ENCODE measurements at regions not wholly inside any gene's neighbourhood (a gene's known extent, or its start where the extent isn't known, plus 50 kb on each side); places are given as distances from the start of the nearest gene placed in this dataset.

DNA sequence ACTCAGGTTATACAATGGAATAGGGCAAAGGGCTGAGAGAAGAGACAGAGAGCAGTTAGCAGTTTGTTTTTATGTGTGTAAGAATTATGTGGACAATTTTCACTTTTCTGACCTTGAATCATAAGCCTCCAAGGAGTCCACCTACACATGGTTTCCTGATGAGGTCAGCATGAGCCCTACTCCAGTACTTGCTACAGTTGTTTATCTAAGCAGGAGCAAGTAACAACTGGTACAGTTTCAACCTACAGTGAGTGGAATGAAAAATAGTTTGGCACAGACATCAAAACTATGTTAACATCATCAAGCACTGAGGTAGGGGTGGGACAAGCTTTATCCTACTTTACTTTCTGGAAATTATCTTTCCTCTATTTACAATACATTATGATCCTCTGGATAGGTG is 426.7 kb upstream of the ID4 start:
- TF ChIP-seq POLR2A (IDR thresholded peaks at IDR 0.05) (no peak), CTCF (IDR thresholded peaks at IDR 0.05) (no peak)
